NCI-H146 (cell line): ENCODE measurements at regions not wholly inside any gene's neighbourhood (a gene's known extent, or its start where the extent isn't known, plus 50 kb on each side); places are given as distances from the start of the nearest gene placed in this dataset.
A peak's percentile ranks its signal among the peaks of the same experiment; 100 is the strongest.

Source experiments
- DNase-seq: peaks from one replicate; lab custom pipeline; 2025; lab: John Stamatoyannopoulos, UW

DNA sequence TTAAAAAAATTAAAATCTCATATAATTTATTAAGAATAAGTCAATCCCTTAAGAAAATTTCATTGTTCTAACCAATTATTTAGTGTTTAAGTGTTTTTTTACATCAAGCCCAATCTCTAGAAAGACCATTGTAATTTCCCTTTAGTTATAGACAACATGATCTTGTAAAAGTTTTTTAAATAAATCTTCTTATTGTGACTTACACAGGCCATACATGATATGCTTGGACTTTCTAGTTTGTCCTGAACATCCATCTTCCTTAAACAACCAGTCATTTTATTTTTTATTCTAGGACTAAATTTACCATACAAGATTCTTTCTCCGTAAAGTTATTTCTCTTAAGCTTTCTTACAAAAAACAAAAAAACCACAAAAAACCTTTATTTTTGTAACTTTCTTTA lies 126.5 kb upstream of the MAST4 start:
- no peak for DNase-seq

DNA sequence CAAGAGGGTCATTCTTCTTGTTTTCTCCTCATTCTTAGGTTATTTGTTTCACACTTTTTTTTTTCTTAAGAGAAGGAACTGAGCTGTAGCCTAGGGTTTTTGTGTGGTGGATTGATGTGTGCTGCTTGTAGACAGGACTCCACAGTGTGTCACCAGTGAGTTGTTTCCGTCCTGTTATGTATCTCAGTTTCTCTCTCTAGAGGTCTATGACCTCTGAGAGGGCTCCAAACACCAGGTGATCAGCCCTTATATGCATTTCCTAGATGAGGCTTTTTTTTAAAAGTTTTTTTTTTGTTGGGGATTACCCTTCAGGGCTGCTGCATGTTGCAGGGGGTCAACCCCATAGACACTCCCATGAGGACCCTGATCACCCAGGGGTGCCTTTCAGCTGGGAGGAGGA lies 124.2 kb upstream of the MAST4 start:
- no peak for DNase-seq

DNA sequence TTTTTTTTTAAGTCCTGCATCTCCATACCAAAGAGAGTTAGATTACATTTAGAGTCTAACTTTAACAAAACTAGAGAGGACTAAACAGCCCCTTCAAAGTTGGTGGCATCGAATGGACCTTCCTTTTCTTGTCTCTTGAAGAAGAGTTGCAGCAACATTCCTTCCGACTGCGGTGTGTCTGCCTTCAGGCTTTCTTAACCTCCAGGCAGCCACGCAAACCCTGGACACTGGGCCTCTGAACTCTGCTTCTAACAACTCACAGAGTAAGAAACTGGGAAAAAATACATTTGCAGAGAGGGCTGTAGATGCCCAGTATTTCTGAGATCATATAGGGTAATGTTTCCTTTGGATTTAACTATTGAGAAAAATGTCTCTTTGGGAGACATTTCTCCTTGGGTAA lies 120.5 kb upstream of the MAST4 start:
- no peak for DNase-seq

DNA sequence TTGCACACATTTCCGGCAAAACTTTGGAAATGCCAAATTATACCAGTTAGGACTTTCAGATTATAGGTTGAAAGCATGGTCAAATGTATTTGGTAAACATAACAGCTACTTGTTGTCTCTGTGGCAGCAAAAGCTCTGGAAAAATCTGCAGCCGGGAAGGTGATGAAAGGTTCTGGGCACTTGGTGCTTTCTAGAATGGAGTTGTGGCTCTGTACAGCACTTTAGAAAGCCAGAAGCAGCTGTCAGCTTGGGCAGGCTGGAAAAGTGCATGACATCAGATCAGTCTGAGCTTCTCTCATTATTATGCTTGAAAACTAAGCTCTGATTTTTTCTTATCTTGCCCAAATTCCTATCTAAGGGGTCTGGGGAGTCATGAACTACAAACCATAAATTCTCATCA lies 118.6 kb upstream of the MAST4 start:
- no peak for DNase-seq

DNA sequence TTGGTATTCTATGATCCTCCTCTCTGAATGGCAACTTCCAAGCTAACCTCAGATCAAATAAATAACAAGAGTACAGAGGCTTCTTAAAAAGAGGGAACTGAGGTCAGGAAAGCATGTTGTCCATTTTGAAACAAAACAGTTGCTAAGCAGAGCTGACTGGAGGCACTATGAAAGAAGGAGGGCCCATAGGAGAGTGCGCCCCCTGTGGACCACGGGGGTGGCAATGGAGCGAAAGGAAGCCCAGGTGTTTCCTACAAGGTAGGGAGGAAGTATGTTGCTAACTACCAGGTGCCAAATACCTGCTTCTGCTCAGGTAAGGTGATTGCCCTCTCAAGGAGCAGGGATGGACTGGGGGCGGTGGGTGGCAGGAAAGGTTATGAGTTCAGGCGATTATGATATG lies 101.8 kb upstream of the MAST4 start:
- DNase-seq: peak; percentile 19

- peak; percentile 70 for DNase-seq
These were observed 97.4 kb upstream of the MAST4 start for GRCh38 chr5:66498791-66499207.

GRCh38 chr5:66503203-66503789 lies 92.9 kb upstream of the MAST4 start:
- DNase-seq: no peak

DNA sequence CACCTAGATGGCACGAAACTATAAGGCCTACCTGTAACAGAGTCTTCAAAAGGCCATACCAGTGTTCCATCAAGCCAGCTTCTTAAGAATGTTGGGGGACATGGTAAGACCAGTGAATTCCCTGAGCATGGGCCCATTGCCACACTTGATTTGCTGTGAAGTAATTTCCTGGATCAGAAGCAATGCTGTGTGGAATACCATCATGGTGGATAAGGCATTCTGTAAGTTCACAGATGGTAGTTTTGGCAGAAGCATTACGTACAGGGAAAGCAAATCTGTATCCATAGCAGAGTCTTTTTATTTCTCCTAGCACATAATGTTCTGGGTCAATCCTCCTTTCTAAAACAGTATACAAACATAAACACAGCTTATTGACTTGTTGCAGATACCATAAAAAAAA lies 89.1 kb upstream of the MAST4 start:
- DNase-seq: no peak

DNA sequence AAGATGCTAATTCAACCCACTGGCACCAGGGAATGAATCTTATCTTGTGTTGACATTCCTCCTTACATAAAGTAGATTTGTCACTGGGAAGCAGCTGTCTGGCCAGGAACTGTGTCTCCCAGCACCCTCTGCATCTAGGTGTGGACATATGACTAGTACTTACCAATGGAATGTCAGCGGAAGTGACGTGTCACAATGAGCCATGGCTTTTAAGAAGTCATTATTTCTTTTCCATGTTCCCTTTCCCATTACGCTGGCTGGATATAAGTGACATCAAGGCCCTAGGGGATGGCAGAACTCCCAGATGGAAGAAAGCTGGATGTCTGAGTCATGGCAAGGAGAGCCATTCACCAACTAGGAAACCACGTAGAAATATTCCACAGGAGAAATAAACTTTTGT lies 84.7 kb upstream of the MAST4 start:
- DNase-seq: no peak

- DNase-seq: peak; percentile 57
These were observed 83.1 kb upstream of the MAST4 start for GRCh38 chr5:66513130-66513529.

- no peak for DNase-seq
These were observed 81.0 kb upstream of the MAST4 start for GRCh38 chr5:66515209-66515608.

DNA sequence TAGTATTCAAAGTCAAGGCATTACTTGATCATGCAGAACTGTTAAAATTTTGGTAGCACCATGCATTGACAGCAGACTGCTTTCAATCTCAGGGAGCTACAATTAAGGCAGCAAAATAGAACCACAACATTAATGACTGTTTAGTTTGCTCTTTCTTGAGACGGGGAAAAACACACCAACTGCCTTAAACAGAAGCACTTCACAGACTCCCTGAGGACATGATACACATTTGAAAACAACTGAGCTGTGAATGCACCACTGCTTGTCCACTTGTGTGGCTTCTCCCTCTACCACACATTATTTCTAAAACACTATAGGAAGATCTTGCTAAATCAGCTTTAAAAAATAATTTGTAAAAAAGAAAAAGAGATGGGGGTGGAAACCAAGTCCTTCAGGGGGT lies 79.6 kb upstream of the MAST4 start:
- DNase-seq: no peak

- no peak for DNase-seq
These were observed 78.8 kb upstream of the MAST4 start for GRCh38 chr5:66517351-66517750.

GRCh38 chr5:66518052-66518451 lies 78.1 kb upstream of the MAST4 start:
- DNase-seq: no peak

DNA sequence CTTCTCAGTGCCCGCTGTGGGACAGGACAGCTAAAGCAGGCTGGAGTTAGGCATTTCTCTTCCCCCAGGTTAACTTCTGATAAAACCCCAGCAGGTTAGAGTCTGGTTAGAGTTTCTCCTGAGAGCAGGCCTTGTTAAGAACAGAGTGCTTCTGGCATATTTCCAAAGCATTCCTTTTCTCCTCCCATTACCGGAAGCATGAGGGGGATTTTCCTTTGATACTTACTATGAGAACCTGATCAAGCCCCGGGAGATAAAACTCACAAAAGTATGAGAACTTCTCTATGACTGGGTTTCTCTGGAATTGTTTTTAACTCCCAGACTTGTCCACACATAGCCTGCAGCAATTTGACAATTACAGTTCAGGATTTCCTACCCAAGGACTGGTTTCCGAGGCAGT lies 77.4 kb upstream of the MAST4 start:
- no peak for DNase-seq

- no peak for DNase-seq
These were observed 76.6 kb upstream of the MAST4 start for GRCh38 chr5:66519626-66520025.

DNA sequence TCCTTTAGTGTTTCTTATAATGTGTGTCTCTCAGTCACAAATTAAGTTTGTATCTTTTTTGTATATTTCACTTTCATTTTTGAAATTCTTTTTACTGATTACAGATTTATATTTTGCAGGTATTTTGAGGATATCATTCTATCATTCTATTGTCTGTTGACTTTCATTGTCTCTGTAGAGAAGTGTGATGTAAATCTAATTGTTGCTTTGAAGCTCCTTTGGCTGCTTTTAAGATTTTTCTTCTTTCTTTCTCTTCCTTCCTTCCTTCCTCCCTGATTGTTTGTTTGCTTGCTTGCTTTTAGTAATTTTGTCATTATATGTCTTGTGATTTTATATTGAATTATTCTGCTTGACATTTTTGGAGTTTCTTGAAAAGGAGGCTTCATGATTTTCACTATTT lies 75.3 kb upstream of the MAST4 start:
- no peak for DNase-seq

- no peak for DNase-seq
These were observed 68.6 kb upstream of the MAST4 start for GRCh38 chr5:66527478-66528035.

DNA sequence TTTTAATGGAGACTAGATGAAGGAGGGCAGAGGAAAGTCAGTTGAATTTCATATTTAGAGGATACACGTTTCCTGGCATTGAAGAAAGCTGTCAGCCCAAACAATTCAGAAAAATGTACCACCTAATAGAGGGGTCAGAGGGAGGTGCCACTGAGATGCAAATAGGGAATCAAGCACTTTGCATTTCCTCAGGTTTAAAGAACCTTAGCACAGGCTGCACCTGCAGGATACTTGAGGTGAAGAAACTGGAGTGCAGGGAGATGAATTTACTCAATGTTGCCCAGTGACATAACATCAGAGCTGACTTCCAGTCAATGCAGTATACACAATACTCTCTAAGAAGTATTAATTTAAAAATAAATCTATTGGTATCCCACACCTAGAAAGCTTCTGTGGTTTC lies 67.0 kb upstream of the MAST4 start:
- DNase-seq: no peak

DNA sequence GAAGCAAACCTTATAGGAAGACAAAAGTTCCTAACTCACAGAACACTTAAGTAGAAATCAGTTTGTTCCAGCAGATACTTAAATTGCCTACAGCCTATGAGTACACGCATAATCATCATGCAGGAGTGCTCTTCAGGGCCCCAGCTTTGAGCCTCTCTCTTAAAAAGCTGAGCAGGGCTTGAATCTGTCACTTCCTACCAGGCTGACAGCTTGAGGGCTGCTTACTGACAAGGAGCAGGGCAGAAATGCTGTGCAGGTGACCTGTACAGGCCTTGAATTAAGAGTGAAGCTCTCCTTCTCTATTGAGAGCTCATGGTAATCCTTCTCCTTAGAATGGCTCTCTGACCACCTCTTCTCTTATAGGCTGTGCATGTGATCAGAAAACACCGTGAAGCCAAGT lies 66.5 kb upstream of the MAST4 start:
- DNase-seq: no peak

DNA sequence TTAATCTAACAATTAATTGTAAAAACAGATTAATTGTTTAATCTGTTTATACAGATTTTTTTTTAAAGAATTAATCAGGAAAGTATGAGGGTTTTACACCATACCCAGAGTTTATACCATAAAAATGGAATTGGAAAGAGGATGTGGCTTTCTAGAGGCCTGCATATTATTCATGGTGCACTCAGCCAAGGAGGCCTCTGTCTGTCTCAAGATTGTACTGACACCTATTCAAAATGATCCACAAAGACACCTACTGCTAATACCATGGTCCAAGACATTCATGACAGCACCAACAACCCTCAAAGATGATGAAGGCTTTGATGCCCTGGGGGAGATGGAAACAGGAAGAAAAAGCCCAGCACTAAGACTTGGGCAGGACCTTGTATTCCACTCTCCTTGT lies 58.1 kb upstream of the MAST4 start:
- no peak for DNase-seq

- DNase-seq: no peak
These were observed 57.7 kb upstream of the MAST4 start for GRCh38 chr5:66538531-66538930.

GRCh38 chr5:66540078-66540477 lies 56.1 kb upstream of the MAST4 start:
- DNase-seq: no peak

DNA sequence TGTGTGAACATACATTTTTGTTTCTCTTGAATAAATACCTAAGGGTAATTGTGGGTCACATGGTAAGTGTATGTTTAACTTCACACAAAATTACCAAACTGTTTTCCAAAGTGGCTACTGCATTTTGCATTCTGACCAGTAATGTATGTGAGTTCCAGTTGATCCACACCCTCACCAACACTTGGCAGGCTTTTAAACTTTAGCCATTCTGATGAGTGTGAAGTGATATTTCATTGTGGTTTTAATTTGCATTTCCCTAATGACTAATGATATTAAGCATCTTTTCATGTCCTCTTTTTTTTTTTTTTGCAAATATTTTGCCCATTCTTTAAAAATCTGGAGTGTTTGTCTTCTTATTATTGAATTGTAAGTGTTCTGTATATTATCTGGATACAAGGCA lies 53.5 kb upstream of the MAST4 start:
- DNase-seq: no peak
